HG02759 (cell line): ENCODE measurements at regions not wholly inside any gene's neighbourhood (a gene's known extent, or its start where the extent isn't known, plus 50 kb on each side); places are given as distances from the start of the nearest gene placed in this dataset.
"Not testable (repeated sequence)": the region's sequence is repeated elsewhere in the genome, so short reads cannot be mapped to it uniquely, and the experiment has no call there.

Experiments used
- ATAC-seq: cut with Tn5 transposase; IDR thresholded peaks from one replicate; pipeline ENCODE4 v1.9.1; 2021; ENCODE audit warnings: mild to moderate bottlenecking, moderate library complexity; ENCODE audit not compliant: unreplicated experiment

GRCh38 chr5:154562244-154562880 lies 84.3 kb upstream of the HAND1 start:
- ATAC-seq: no peak

DNA sequence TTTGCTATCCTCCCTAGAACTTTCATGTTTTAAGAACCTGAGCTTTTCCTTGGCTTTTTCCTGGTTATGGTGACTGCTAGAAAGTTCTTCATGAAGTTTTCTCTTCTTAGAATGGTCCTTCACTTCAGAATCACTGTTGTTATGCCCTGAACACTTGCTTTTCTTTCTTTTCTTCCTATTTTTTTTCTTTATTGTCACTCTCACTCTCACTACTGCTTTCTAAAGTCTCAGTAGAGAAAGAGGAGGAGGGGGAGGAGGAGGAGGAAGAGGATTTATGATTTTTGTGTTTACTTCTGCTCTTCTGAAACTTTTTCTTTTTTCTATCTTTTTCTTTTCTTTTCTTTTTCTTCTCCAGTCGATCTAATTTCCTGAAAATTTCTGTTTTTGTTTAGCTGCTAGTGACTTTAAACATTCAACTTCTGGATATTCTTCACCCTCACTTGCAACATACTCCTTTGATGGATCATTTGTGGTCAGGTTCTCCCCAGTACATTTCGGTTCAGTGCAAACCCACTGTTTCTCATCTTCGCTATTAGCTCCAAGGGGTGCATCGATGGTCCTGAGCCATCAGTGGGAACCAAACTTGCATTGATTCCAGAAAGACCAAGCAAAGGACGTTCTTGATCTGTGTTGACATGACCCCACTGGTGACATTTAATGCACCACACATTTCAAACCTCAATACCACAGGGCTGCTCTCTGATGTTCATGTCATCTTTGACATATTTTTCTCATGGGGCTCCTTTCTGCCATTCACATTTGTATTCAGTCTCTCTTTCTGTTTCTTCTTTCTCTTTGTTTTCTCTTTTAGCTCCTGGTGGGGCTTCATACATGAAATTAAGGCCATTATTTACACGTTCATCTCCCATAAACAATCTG lies 81.6 kb upstream of the HAND1 start:
- ATAC-seq: no peak

- ATAC-seq: no peak
Observed at GRCh38 chr5:154557548-154557947, 79.5 kb upstream of the HAND1 start.

DNA sequence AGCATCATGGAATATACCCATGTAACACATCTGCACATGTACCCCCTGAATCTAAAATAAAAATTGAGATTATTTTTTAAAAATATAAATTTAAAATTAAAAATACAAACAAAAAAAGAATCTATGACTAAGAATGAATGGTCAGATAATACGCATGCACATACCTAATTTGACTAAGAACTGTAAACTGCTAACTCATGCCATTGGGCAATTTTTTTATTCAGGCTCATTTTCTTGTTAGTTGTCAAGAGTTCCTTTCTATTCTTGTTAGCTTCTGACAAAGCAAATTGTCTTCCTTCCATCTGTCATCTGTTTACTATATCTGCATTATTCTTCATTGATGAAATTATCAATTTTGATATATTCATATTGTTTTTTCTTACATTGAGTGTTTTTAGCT lies 69.5 kb upstream of the HAND1 start:
- no peak for ATAC-seq

DNA sequence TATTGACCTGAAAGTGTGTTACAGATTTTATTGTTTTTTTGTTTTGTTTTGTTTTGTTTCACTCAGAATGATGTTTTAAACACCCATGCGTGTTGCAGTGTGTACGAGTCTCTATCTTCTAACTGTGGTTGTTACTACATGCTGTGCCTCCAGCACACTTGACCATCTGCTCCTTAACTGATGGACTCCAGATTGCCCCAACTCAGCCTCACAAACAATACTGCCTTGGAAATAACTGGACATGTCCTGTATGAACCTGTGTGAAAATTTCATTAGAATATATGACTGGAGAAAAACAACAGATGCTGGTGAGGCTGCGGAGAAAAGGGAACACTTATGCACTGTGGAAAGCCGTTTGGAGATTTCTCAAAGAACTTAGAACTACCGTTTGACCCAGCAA lies 68.7 kb upstream of the HAND1 start:
- ATAC-seq: no peak

- no peak for ATAC-seq
Observed at GRCh38 chr5:154544646-154545045, 66.6 kb upstream of the HAND1 start.

- no peak for ATAC-seq
Observed at GRCh38 chr5:154543380-154543779, 65.4 kb upstream of the HAND1 start.

GRCh38 chr5:154542581-154542980 lies 64.6 kb upstream of the HAND1 start:
- ATAC-seq: no peak

GRCh38 chr5:154542000-154542399 lies 64.0 kb upstream of the HAND1 start:
- no peak for ATAC-seq

- ATAC-seq: no peak
Observed at GRCh38 chr5:154541553-154541952, 63.5 kb upstream of the HAND1 start.

GRCh38 chr5:154540600-154540999 lies 62.6 kb upstream of the HAND1 start:
- ATAC-seq: no peak

DNA sequence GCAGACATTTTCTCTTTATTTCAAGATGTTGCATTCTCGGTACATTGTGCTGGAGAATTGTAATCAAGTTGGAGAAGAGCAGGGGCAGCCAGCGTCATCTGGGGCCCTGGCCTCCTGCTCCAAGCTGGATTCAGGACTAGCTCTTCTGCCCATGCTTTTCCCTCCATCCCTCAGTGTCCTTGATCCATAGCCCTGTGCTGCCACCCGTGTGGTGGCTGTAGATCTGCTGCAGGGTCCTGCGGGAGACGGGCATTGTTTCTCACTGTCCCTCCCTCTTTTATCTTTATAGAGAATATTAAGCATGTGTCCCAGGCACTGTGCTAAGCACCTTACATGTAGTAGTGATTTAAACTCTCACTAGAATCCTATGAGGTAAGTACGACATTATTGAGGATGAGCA lies 60.5 kb upstream of the HAND1 start:
- no peak for ATAC-seq

- ATAC-seq: not testable (repeated sequence)
Observed at GRCh38 chr5:154536439-154536838, 58.4 kb upstream of the HAND1 start.

DNA sequence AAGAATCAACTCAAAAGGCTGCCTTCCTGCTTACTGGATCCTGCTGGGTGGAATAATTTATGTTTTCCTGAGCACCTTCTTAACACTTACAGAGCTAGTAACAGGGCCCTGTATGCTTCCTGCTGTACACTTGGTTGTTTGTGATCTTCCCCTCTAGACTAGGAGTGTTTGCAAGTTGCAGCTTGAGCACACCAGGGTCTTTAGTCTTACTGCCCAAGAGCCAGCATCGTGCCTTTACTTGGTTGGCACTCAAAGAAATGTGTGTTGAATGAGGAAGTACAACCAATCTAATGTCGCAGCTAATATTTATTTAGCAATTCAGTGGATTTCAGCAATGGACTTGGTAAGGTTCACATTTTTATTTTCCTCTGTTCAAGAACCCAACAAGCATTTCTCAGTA lies 57.5 kb upstream of the HAND1 start:
- ATAC-seq: no peak

- no peak for ATAC-seq
Observed at GRCh38 chr5:154534457-154535050, 56.5 kb upstream of the HAND1 start.

DNA sequence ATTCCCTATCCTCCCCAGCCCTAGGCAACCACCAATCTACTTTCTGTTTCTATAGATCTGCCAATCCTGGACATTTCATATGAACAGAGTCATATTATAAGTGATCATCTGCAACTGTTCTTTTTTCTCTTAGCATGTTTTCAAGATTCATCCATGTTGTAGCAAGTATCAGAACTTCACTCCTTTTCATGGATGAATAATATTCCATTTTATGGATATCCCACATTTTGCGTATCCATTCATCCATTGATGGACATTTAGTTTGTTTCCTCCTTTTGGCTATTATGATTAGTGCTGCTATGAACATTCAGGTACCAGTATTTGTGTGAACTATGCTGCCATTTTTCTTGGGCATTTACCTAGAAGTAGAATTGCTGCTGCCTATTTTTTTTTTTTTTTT lies 51.3 kb upstream of the HAND1 start:
- no peak for ATAC-seq

GRCh38 chr5:154528005-154528594 lies 50.1 kb upstream of the HAND1 start:
- ATAC-seq: no peak
